K562 (cell line): ENCODE measurements at regions not wholly inside any gene's neighbourhood (a gene's known extent, or its start where the extent isn't known, plus 50 kb on each side); places are given as distances from the start of the nearest gene placed in this dataset.

Source experiments
- ATAC-seq: fragments of 200-7000 bp; cut with Tn5 transposase; 3 replicates; pipeline ENCODE4 v1.9.1; 2020; ENCODE audit warnings: moderate library complexity
- BruUV-seq: library from RNA; stranded (reverse); fragments of 400-500 nt; replicated peaks from 2 replicates; lab custom pipeline; 2021; lab: Mats Ljungman, UMichigan
- CTCF ChIA-PET: fragments of 300-600 bp; formaldehyde crosslinking; extraction: SDS; loops from one replicate; lab custom pipeline; 2021; ENCODE audit warnings: low intra/inter-chr PET ratio; lab: Yijun Ruan, JAX
- POLR2A ChIA-PET: fragments of 300-600, 350-650 bp; sonication (Branson Sonifier 250); formaldehyde crosslinking; extraction: SDS; loops from one replicate; lab custom pipeline; 2021; ENCODE audit warnings: antibody characterized with exemption, inconsistent platforms; lab: Yijun Ruan, JAX
- DNase-seq, 4 experiments: peaks; one replicate each; pipeline versions ENCODE4 v3.0.0 to v3.0.0-alpha.2; 2011 to 2018; ENCODE audit warnings: low spot score in 3 of 4, mixed read lengths in 3 of 4; ENCODE audit errors: extremely low read depth in 1 of 4
- FAIRE-seq: peaks from 2 replicates; lab custom pipeline; 2011; peaks lifted over from hg19 to GRCh38; lab: Jason Lieb, UNC
- H2AFZ ChIP-seq: 2 replicates; pipeline ENCODE4 v1.6.0; 2011; ENCODE audit warnings: low read depth, low read length, control low read depth, inconsistent platforms
- H3K27ac ChIP-seq: fragments of 200-600 bp; 3 replicates; pipeline ENCODE4 v1.8.0; 2011; ENCODE audit warnings: low read depth, mild to moderate bottlenecking, control low read depth, inconsistent platforms, low read length, moderate library complexity, mixed read lengths; ENCODE audit errors: extremely low read depth
- H3K27me3 ChIP-seq, 2 experiments: fragments of 300-600 bp in 1 of 2; 2 replicates in 1 of 2; 3 replicates in 1 of 2; pipeline versions ENCODE4 v1.6.0 to v1.8.0; 2011; ENCODE audit warnings: inconsistent platforms in 2 of 2, low read length in 2 of 2, mild to moderate bottlenecking in 1 of 2, mixed read lengths in 1 of 2, moderate library complexity in 1 of 2; ENCODE audit not compliant: control insufficient read depth in 2 of 2, insufficient read depth in 2 of 2
- H3K36me3 ChIP-seq: fragments of 300-600 bp; 3 replicates; pipeline ENCODE4 v1.8.0; 2011; ENCODE audit warnings: mild to moderate bottlenecking, low read length, inconsistent platforms; ENCODE audit not compliant: control insufficient read depth, insufficient read depth
- H3K4me1 ChIP-seq, 2 experiments: fragments of 200-600 bp in 1 of 2; replicated peaks in 1 of 2; 2 replicates in 1 of 2; 3 replicates in 1 of 2; pipeline versions ENCODE4 v1.5.1 to v1.8.0; 2011; ENCODE audit warnings: inconsistent platforms in 2 of 2, low read length in 2 of 2, mild to moderate bottlenecking in 1 of 2, mixed read lengths in 1 of 2, moderate library complexity in 1 of 2; ENCODE audit not compliant: control insufficient read depth in 2 of 2, insufficient read depth in 2 of 2
- H3K4me2 ChIP-seq: 2 replicates; pipeline ENCODE4 v1.6.1; 2011; ENCODE audit warnings: low read length, control low read depth, inconsistent platforms, mixed read lengths; ENCODE audit not compliant: insufficient read depth
- H3K4me3 ChIP-seq: fragments of 200-600 bp; sonication (generic), shearing (Covaris generic); 2 replicates; pipeline ENCODE4 v1.5.1; 2016; ENCODE audit warnings: control low read depth, inconsistent platforms
- H3K79me2 ChIP-seq: fragments of 200-600 bp; 3 replicates; pipeline ENCODE4 v1.8.0; 2011; ENCODE audit warnings: low read length, inconsistent platforms; ENCODE audit not compliant: control insufficient read depth, insufficient read depth
- H3K9ac ChIP-seq, 2 experiments: 2 replicates each; pipeline versions ENCODE4 v1.6.0 to v1.6.1; 2011; ENCODE audit warnings: low read depth in 2 of 2, low read length in 2 of 2, control low read depth in 1 of 2, inconsistent platforms in 1 of 2, mild to moderate bottlenecking in 1 of 2, mixed read lengths in 1 of 2; ENCODE audit not compliant: insufficient read depth in 1 of 2
- H3K9me1 ChIP-seq: one replicate; pipeline ENCODE4 v1.6.0; 2011; ENCODE audit warnings: inconsistent platforms, mild to moderate bottlenecking, low read length, moderate library complexity; ENCODE audit not compliant: control insufficient read depth, insufficient read depth
- H3K9me3 ChIP-seq: replicated peaks from 2 replicates; pipeline ENCODE4 v1.5.1; 2011; ENCODE audit warnings: low read depth, low read length, inconsistent platforms; ENCODE audit not compliant: control insufficient read depth, insufficient read depth
- H4K20me1 ChIP-seq: replicated peaks from 2 replicates; pipeline ENCODE4 v1.6.1; 2011; ENCODE audit warnings: low read length, inconsistent platforms, mixed read lengths; ENCODE audit not compliant: control insufficient read depth, insufficient read depth
- EHMT2 ChIP-seq: fragments of 450-650 bp; IDR thresholded peaks from 2 replicates; pipeline ENCODE4 v1.6.1; 2018; ENCODE audit warnings: antibody characterized with exemption
- MEIS2 ChIP-seq: fragments of 450-650 bp; IDR thresholded peaks from 2 replicates; pipeline ENCODE4 v1.6.1; 2014; ENCODE audit warnings: mild to moderate bottlenecking; ENCODE audit not compliant: partially characterized antibody
- NCOA1 ChIP-seq: fragments of 450-650 bp; IDR thresholded peaks from 2 replicates; pipeline ENCODE4 v1.6.1; 2016; ENCODE audit warnings: low read depth
- NR4A1 ChIP-seq, 2 experiments: fragments of 250-450 bp in 1 of 2; fragments of 450-650 bp in 1 of 2; sonication (Bioruptor Pico) in 1 of 2; IDR thresholded peaks; 2 replicates each; pipeline versions ENCODE4 v1.4.0 to v1.6.1; 2016 to 2020; ENCODE audit warnings: mild to moderate bottlenecking in 2 of 2, missing compliant biosample characterization in 1 of 2, missing genetic modification characterization in 1 of 2, moderate library complexity in 1 of 2
- SLC30A9 ChIP-seq: fragments of 250-450 bp; sonication (Bioruptor Pico); IDR thresholded peaks from 2 replicates; pipeline ENCODE4 v1.8.0; 2022; ENCODE audit warnings: mild to moderate bottlenecking, moderate library complexity
- WGBS: fragments of 100-300 bp; shearing (Covaris generic); methylation state at CpG from one replicate; pipeline ENCODE4 v1.1.6; 2016; ENCODE audit warnings: low coverage, mixed read lengths; ENCODE audit not compliant: insufficient coverage; ENCODE audit errors: missing lambda C conversion rate; 5-methylcytosine and 5-hydroxymethylcytosine counted together
- in situ Hi-C: fragments of 300-500 bp; cut with MboI; formaldehyde crosslinking; loops from 4 replicates; pipeline ENCODE4 v1.15.0; 2018; ENCODE audit warnings: inconsistent platforms, mixed read lengths
- intact Hi-C: fragments of 100-400 bp; cut with micrococcal nuclease; formaldehyde crosslinking; loops from 2 replicates; pipeline ENCODE4 v1.14.2; 2022
- TF ChIP-seq, protein P1 (sequence below), 2 experiments: IDR thresholded peaks in 1 of 2; conservative IDR thresholded peaks in 1 of 2; 2 replicates each; pipeline ENCODE4 v1.6.1; 2016; ENCODE audit warnings: low read depth in 2 of 2, mild to moderate bottlenecking in 1 of 2, missing compliant biosample characterization in 1 of 2, missing genetic modification characterization in 1 of 2, moderate library complexity in 1 of 2

DNA sequence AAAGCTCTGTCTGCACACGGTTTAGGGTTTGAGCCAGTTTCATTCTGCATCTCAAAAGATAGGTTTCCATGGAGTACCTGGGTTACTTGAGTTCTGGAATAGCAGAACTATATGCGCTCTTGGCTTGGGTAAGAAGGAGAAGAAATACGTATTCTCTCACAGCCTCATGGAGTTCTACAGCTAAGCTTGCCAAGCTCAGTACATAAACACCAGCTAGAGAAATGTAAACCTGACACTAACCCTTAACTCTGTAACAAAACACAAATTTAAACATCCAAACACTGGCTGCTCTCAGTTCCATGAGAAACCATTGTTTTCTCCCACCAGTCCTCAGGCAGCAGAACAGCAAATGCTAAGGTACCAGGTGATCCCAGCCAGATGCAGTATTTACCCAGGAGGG is 557.2 kb downstream of the INHBA start:
- FAIRE-seq: no peak
- POLR2A ChIA-PET: no interaction called here

DNA sequence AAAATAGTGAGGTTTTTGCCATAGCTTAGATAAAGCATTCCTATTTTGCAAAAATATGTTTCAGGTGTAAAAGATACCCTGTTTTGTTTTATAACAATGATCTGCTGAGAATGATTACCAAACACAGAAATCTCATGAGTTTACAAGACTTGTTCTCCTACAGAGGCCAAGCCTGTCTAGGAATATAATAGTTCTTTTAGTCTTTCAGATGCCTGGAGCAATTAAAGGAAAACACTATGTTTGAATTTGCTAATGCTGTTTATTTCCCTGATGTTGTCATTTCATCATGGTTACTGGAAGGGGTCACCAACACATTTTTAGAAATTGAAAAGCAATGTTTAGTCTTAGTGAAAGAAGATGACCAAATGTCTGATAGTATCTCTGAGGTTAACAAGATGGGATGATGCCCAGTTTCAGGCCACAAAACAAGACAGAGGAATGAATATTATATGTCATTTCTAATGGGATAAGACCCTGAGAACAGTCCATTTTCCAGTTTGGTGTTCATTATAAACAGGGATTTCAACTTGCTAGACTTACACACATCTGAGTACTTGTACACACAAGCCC is 559.9 kb downstream of the INHBA start:
- H3K4me3 ChIP-seq: no peak overlapping the region
- no peaks in the 10 kb centered on the region for H3K4me1 ChIP-seq
- H3K4me2 ChIP-seq: no peak overlapping the region
- CTCF ChIA-PET: no interaction called here
- no peak overlapping the region for H3K27ac ChIP-seq
- H3K9me3 ChIP-seq: no peaks in the 10 kb centered on the region; the same call in 1 of the 2 replicates
- no peaks in the 10 kb centered on the region for H3K79me2 ChIP-seq
- H3K9ac ChIP-seq: no peak overlapping the region
- H2AFZ ChIP-seq: no peak overlapping the region
- no peak for TF ChIP-seq MEIS2
- no peak for TF ChIP-seq SLC30A9 (CRISPR knock-in tag)
- TF ChIP-seq EHMT2: no peak
- TF ChIP-seq, protein P1, sequence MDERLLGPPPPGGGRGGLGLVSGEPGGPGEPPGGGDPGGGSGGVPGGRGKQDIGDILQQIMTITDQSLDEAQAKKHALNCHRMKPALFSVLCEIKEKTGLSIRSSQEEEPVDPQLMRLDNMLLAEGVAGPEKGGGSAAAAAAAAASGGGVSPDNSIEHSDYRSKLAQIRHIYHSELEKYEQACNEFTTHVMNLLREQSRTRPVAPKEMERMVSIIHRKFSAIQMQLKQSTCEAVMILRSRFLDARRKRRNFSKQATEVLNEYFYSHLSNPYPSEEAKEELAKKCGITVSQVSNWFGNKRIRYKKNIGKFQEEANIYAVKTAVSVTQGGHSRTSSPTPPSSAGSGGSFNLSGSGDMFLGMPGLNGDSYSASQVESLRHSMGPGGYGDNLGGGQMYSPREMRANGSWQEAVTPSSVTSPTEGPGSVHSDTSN (CRISPR knock-in tag; IDR thresholded peaks at IDR 0.05; ENCODE audit: low read depth): no peak
- TF ChIP-seq, protein P1 (tag; conservative IDR thresholded peaks at IDR 0.05; ENCODE audit: low read depth): no peak
- TF ChIP-seq NR4A1 (CRISPR knock-in tag; IDR thresholded peaks at IDR 0.05): no peak
- no peak for TF ChIP-seq NR4A1 (tag; IDR thresholded peaks at IDR 0.05)
- intact Hi-C loops: no loop called here
- DNase-seq: no peak
- POLR2A ChIA-PET: no interaction called here
- no peaks in the 10 kb centered on the region for H3K9me1 ChIP-seq
- no peaks in the 10 kb centered on the region for H3K27me3 ChIP-seq
- BruUV-seq: no TSS peak
- H4K20me1 ChIP-seq: no peaks in the 10 kb centered on the region
- in situ Hi-C loops: no loop called here
- no peaks in the 10 kb centered on the region for H3K36me3 ChIP-seq
- FAIRE-seq: no peak
- no peak for ATAC-seq

More for the DNA sequence above, 557.2 kb downstream of the INHBA start:
- H3K79me2 ChIP-seq: no peaks in the 10 kb centered on the region
- no peaks in the 10 kb centered on the region for H3K27me3 ChIP-seq
- H3K4me3 ChIP-seq: no peak overlapping the region
- CTCF ChIA-PET: no interaction called here
- H3K9me3 ChIP-seq: no peaks in the 10 kb centered on the region; the same call in 1 of the 2 replicates
- 0% methylated on average over 3 of the region's 3 CpGs for WGBS
- intact Hi-C loops: no loop called here
- H4K20me1 ChIP-seq: no peaks in the 10 kb centered on the region
- no peaks in the 10 kb centered on the region for H3K36me3 ChIP-seq
- no peak for ATAC-seq
- no peaks in the 10 kb centered on the region for H3K4me1 ChIP-seq
- no peak for TF ChIP-seq NCOA1
- TF ChIP-seq SLC30A9 (CRISPR knock-in tag): no peak
- TF ChIP-seq, all 486 proteins: peak for 0
- Histone ChIP-seq H3K4me2 (no peak overlapping the region), H3K9me1 (no peaks in the 10 kb centered on the region), H3K9ac (no peak overlapping the region), H3K27ac (no peak overlapping the region), H2AFZ (no peak overlapping the region)
- in situ Hi-C loops: no loop called here
- no peak for DNase-seq
- no TSS peak for BruUV-seq
